ENCODE measurements at regions not wholly inside any gene's neighbourhood (a gene's known extent, or its start where the extent isn't known, plus 50 kb on each side); places are given as distances from the start of the nearest gene placed in this dataset.

DNA sequence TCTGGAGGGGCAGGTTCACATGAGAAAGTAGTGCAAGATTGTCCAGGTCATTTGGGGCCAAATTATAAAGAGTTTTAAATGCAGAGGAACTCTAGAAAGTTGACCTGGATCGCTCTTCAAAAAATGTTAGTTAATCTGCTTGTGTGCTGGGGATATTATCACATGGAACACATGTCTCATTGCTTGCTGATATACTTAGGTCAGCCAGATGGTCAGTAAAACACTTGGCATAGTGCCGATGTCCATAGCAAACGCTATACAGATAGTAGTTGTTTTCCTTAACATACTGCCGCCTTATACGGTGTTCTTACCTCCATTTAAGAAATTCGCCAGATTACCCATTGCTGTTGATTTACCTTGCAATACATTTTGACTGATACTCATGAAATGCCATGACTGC is 103.4 kb upstream of the CWC22 start:
- ATAC-seq = no peak
- TF ChIP-seq, protein P1, sequence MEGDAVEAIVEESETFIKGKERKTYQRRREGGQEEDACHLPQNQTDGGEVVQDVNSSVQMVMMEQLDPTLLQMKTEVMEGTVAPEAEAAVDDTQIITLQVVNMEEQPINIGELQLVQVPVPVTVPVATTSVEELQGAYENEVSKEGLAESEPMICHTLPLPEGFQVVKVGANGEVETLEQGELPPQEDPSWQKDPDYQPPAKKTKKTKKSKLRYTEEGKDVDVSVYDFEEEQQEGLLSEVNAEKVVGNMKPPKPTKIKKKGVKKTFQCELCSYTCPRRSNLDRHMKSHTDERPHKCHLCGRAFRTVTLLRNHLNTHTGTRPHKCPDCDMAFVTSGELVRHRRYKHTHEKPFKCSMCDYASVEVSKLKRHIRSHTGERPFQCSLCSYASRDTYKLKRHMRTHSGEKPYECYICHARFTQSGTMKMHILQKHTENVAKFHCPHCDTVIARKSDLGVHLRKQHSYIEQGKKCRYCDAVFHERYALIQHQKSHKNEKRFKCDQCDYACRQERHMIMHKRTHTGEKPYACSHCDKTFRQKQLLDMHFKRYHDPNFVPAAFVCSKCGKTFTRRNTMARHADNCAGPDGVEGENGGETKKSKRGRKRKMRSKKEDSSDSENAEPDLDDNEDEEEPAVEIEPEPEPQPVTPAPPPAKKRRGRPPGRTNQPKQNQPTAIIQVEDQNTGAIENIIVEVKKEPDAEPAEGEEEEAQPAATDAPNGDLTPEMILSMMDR (IDR thresholded peaks at IDR 0.05) = no peak
- Histone ChIP-seq H3K4me3 (no peak overlapping the region), H3K4me1 (no peaks in the 10 kb centered on the region), H3K36me3 (no peaks in the 10 kb centered on the region), H3K27ac (no peak overlapping the region), H3K9me3 (no peaks in the 10 kb centered on the region), H3K27me3 (peaks cover 4% of the 10 kb centered on the region)
- DNase-seq = no peak
- intact Hi-C loops (cut with DNase I) = no loop called here

DNA sequence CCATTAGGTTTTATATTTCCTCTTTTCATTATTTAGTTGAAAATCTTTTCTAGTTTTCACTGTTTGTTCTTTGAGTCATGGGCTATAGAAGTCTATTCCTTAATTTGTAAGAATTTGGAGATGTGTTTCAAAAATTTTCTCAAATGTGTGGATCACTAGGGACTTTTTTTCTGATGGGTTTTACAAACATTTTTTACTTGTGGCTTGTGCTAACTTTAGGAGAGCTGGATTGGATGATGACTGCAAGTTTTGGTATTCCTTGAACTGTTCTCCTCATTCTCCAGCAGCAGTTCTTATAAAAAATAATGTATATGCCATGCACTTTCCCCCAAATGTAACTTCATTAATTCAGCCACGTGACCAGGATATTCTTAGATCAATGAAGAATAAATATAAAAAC is 94.7 kb upstream of the CWC22 start:
- ATAC-seq (no peak), DNase-seq (no peak)
- H3K4me1 ChIP-seq = no peaks in the 10 kb centered on the region
- intact Hi-C loops (cut with DNase I) = no loop called here
- H3K9me3 ChIP-seq = no peaks in the 10 kb centered on the region
- TF ChIP-seq, protein P1 (IDR thresholded peaks at IDR 0.05) = no peak
- no peak overlapping the region for H3K4me3 ChIP-seq
- H3K36me3 ChIP-seq = no peaks in the 10 kb centered on the region
- no peaks in the 10 kb centered on the region for H3K27me3 ChIP-seq
- H3K27ac ChIP-seq = no peak overlapping the region

DNA sequence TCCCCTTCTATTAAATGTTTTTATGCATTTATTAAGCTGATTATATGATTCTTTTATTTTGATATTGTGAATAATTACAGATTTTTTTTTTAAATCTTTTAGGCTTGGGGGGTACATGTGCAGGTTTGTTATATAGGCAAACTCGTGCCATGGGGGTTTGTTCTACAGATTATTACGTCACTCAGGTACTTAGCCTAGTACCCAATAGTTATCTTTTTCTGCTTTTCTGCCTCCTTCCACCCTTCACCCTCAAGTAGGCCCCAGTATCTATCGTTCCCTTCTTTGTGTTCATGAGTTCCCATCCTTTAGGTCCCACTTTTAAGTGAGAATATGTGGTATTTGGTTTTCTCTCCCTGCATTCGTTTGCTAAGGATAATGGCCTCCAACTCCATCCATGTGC is 92.2 kb upstream of the CWC22 start:
- Histone ChIP-seq H3K4me3 (no peak overlapping the region), H3K27me3 (no peaks in the 10 kb centered on the region), H3K27ac (no peak overlapping the region), H3K36me3 (no peaks in the 10 kb centered on the region), H3K4me1 (no peaks in the 10 kb centered on the region), H3K9me3 (no peaks in the 10 kb centered on the region)
- ATAC-seq (no peak), DNase-seq (no peak)
- intact Hi-C loops (cut with DNase I) = no loop called here
- TF ChIP-seq, protein P1 (IDR thresholded peaks at IDR 0.05) = no peak

DNA sequence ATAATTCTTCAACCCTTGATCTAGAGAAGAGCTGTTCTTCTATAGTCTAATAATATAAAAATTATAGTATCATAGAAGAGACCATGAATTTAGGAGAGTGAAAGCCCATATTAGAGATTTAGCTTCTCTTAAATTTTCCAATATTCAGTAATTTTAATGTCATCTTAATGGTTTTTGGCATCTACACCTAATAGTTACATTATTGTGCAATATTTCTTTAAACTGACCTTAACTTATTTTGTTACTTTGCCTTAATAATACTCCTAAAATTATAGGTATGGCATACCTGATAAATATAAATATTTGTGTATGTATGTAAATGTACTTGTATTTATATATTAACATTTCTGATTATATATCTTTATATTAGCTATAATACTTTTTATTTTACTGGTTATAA is 78.0 kb upstream of the CWC22 start:
- no peaks in the 10 kb centered on the region for H3K9me3 ChIP-seq
- TF ChIP-seq, protein P1 (IDR thresholded peaks at IDR 0.05) = no peak
- ATAC-seq = no peak

DNA sequence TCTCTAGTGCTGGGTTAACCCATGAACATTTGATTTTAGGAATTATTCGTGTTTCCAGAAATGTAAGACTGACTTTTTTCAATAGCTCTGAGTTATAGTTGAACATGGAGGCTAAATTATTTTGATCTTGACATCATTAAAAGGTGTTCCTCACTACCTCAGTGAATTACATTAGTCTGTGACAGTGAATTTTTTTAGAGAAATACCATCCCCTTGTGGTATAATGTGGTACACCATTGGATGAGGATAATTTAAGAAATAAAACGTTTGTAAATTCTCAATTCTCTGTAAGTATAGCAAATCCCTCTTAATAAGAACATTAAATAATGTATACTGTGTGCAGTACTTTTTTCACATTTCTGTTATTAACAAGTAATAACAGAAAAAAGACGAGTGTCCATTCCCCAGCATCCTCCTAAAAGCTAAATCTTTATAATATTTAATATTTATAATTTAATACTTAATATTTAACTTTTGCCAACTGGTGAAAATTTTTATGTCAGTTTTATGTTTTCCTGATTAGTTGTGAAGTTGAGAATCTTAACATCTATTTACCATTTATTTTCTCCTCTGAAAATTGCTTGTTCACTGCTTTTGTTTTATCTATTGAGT is 70.3 kb upstream of the CWC22 start:
- intact Hi-C loops (cut with DNase I) = no loop called here
- Histone ChIP-seq H3K27ac (no peak overlapping the region), H3K27me3 (no peaks in the 10 kb centered on the region), H3K4me1 (no peaks in the 10 kb centered on the region), H3K4me3 (no peak overlapping the region), H3K36me3 (no peaks in the 10 kb centered on the region), H3K9me3 (no peaks in the 10 kb centered on the region)
- no peak for DNase-seq
- TF ChIP-seq, protein P1 (IDR thresholded peaks at IDR 0.05) = peak; percentile 50
- peak; percentile 20 for ATAC-seq

More for the DNA sequence above, 78.0 kb upstream of the CWC22 start:
- no peaks in the 10 kb centered on the region for H3K36me3 ChIP-seq
- no peaks in the 10 kb centered on the region for H3K4me1 ChIP-seq
- no peak overlapping the region for H3K4me3 ChIP-seq
- no peak for DNase-seq
- no peak overlapping the region for H3K27ac ChIP-seq
- H3K27me3 ChIP-seq = no peaks in the 10 kb centered on the region
- intact Hi-C loops (cut with DNase I) = no loop called here

DNA sequence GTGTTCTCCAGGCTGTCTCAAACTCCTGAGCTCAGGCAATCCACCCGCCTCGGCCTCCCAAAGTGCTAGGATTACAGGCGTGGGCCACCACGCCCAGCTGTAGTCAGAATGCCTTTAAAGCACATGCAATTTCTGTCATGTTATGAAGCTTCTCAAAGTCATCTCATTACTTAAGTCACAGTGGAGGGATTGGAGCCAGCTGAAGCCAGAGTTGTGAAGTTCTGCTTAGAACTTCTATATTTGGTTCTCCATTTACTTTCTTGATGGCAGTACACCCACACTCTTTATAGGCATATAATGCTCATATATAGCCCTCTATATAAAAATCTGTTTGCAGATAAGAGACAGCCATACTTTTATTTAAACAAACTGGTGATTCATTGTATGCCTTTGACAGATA is 68.8 kb upstream of the CWC22 start:
- H3K9me3 ChIP-seq = no peaks in the 10 kb centered on the region
- TF ChIP-seq, protein P1 (IDR thresholded peaks at IDR 0.05) = no peak
- DNase-seq (no peak), ATAC-seq (no peak)
- H3K27ac ChIP-seq = no peak overlapping the region
- intact Hi-C loops (cut with DNase I) = no loop called here
- no peaks in the 10 kb centered on the region for H3K27me3 ChIP-seq
- H3K4me3 ChIP-seq = no peak overlapping the region
- no peaks in the 10 kb centered on the region for H3K4me1 ChIP-seq
- H3K36me3 ChIP-seq = no peaks in the 10 kb centered on the region
